Heart right ventricle (tissue), 16 donors: ENCODE measurements at regions not wholly inside any gene's neighbourhood (a gene's known extent, or its start where the extent isn't known, plus 50 kb on each side); places are given as distances from the start of the nearest gene placed in this dataset.
A peak's percentile ranks its signal among the peaks of the same experiment; 100 is the strongest.

Source experiments
- ATAC-seq, 8 donors: fragments of 200-7000 bp; cut with Tn5 transposase; one replicate each; pipeline ENCODE4 v1.9.1; 2020; ENCODE audit warnings: mild to moderate bottlenecking in 8 of 8, moderate library complexity in 8 of 8, moderate number of reproducible peaks in 1 of 8
- DNase-seq, 2 donors: peaks; one replicate each; pipeline ENCODE4 v3.0.0-alpha.2; 2020
- H3K27ac ChIP-seq, 10 donors: fragments of 200-600 bp; sonication (generic) in 2 of 10; one replicate each; pipeline versions ENCODE4 v1.5.0 to v1.8.0; 2020 to 2022; ENCODE audit warnings: mild to moderate bottlenecking in 3 of 10
- H3K27me3 ChIP-seq, 7 donors: fragments of 200-600 bp; one replicate each; pipeline ENCODE4 v1.8.0; 2021 to 2022; ENCODE audit warnings: mild to moderate bottlenecking in 2 of 7
- H3K36me3 ChIP-seq, 9 donors: fragments of 200-600 bp; sonication (generic) in 1 of 9; one replicate each; pipeline versions ENCODE4 v1.5.0 to v1.8.0; 2020 to 2022; ENCODE audit warnings: mild to moderate bottlenecking in 2 of 9
- H3K4me1 ChIP-seq, 9 donors: fragments of 200-600 bp; sonication (generic) in 1 of 9; one replicate each; pipeline versions ENCODE4 v1.5.0 to v1.8.0; 2020 to 2022; ENCODE audit warnings: mild to moderate bottlenecking in 4 of 9
- H3K4me3 ChIP-seq, 10 donors: fragments of 200-600 bp; sonication (generic) in 2 of 10; one replicate each; pipeline versions ENCODE4 v1.5.0 to v1.8.0; 2020 to 2022; ENCODE audit warnings: mild to moderate bottlenecking in 7 of 10, moderate library complexity in 2 of 10
- H3K9me3 ChIP-seq, 11 donors: fragments of 200-600 bp in 10 of 11; sonication (generic) in 2 of 11; one replicate each; pipeline versions ENCODE4 v1.5.0 to v1.8.0; 2013 to 2022; ENCODE audit warnings: mild to moderate bottlenecking in 2 of 11, control low read depth in 1 of 11, moderate library complexity in 1 of 11
- WGBS, 2 donors: extraction: QIAGEN DNeasy Blood & Tissue Kit; methylation state at CpG; one replicate each; pipeline ENCODE4 v1.1.7; 2013; ENCODE audit warnings: inconsistent platforms in 1 of 2; 5-methylcytosine and 5-hydroxymethylcytosine counted together
- intact Hi-C, 10 donors: fragments of 100-400 bp; cut with DNase I; formaldehyde crosslinking; loops; one replicate each; pipeline versions ENCODE4 v1.11.1 to v1.14.2; 2022
- TF ChIP-seq, protein P1 (sequence below), 9 donors: fragments of 200-600 bp; sonication (generic) in 2 of 9; IDR thresholded peaks; one replicate each; pipeline versions ENCODE4 v1.5.0 to v1.8.0; 2021 to 2022; ENCODE audit warnings: antibody characterized with exemption in 9 of 9, mild to moderate bottlenecking in 5 of 9, moderate library complexity in 1 of 9
- donor health status: Arrhythmogenic right ventricular cardiomyopathy.
- donor health status: ischemic (EF 13 %, LVEDD 7.1; RV severe dilation, severe dysfunction).
- donor health status: healthy with polysubstance abuse.
- donor health status: DM: no; HTN: yes; CAD: no.
- donor health status: DM: no; HTN: no; CAD: no.
- donor health status: ischemic (EF 25% LVEDD 6.9; RV normal size, moderate dysfunction).
- donor health status: ischemic (EF 25% LVEDD 5.7; RV mildly dilated, moderate dysfunction).
- donor health status: healthy.
- donor health status: DM: yes; HTN: yes; CAD: no.
- donor health status: Ischemic cardiomyopathy.
- donor health status: ischemic (EF 35%, LVEDD 5.7; RV mildly dilated, moderate dysfunction).
- donor health status: nonischemic (EF 11% LVEDD 7.7; RV severe dilation, severe dysfunction).
- donor health status: DM: yes; HTN: yes; CAD: no.
- donor health status: PGD.
- donor health status: ischemic (EF 29% LVEDD 5.4; RV normal size, mild dysfunction).
- donor health status: nonischemic (EF 23%, LVEDD 6.1; RV moderate dilation, normal function).

DNA sequence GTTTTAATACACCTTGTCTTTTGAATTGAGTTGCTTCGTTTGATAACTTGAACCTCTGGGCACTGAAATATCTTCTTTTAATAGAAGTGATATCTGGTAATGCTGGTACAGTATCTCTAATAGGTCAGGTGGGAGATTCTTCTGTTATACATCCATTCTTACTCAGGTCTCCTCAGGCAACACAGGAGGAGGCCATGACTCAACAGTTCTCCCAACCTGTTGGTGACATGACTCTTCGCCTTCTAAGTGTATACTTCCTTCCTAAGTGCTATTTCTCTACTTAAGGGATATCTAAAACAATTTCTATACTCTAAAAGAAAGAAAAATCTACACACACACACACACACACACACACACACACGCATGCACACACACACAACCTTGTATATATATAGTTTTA lies 509.1 kb downstream of the PCNX1 start:
- Histone ChIP-seq H3K27me3 (no peaks in the 10 kb centered on the region), H3K9me3 (no peaks in the 10 kb centered on the region), H3K4me3 (no peak overlapping the region), H3K4me1 (peaks cover 0 to 13% (median 0%) of the 10 kb centered on the region in 9 donors), H3K27ac (no peak overlapping the region), H3K36me3 (no peaks in the 10 kb centered on the region)
- WGBS, 2 donors: 96% methylated on average over 3 of the region's 3 CpGs
- ATAC-seq (no peak), DNase-seq (no peak)
- TF ChIP-seq, protein P1, sequence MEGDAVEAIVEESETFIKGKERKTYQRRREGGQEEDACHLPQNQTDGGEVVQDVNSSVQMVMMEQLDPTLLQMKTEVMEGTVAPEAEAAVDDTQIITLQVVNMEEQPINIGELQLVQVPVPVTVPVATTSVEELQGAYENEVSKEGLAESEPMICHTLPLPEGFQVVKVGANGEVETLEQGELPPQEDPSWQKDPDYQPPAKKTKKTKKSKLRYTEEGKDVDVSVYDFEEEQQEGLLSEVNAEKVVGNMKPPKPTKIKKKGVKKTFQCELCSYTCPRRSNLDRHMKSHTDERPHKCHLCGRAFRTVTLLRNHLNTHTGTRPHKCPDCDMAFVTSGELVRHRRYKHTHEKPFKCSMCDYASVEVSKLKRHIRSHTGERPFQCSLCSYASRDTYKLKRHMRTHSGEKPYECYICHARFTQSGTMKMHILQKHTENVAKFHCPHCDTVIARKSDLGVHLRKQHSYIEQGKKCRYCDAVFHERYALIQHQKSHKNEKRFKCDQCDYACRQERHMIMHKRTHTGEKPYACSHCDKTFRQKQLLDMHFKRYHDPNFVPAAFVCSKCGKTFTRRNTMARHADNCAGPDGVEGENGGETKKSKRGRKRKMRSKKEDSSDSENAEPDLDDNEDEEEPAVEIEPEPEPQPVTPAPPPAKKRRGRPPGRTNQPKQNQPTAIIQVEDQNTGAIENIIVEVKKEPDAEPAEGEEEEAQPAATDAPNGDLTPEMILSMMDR (IDR thresholded peaks at IDR 0.05): no peak
- intact Hi-C loops: no loop called here

DNA sequence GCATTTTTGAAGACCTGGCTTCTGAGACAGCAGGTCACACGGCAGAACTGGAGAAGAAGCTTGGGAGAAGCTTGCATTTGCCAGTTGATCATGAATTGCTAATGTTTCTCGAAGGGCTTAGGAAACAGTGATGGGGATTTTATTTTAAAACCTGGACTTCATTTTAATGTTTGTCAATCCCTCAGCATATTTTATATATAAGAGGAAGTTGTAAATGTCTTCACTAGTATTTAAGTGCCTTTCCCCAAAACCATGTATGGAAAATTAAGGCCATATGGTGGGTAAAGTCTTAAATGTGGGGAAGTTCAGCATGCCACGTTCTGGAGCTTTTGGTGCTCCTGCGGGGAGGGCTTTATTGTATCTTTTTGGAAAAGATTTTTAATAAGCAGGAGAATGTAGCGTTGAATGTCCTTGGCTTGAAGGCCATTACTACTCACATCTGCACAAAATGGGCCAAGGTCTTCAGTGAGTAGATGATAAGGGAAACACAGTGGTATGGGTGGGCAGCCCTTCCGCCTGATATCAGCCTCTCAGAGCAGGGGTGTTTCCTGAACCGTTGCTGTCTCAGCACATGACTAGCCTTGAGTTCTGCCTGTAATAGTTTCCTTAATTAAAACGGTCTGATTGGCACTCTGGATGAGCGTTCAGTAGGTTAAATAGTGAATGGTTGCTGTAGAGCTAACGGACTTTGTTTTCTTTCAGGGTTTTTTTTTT lies 511.4 kb downstream of the PCNX1 start:
- no peak for DNase-seq
- intact Hi-C loops: no loop called here
- Histone ChIP-seq H3K4me1 (peaks cover 0 to 6% (median 0%) of the 10 kb centered on the region in 9 donors), H3K4me3 (no peak overlapping the region), H3K9me3 (peaks cover 0 to 6% (median 0%) of the 10 kb centered on the region in 11 donors), H3K36me3 (no peaks in the 10 kb centered on the region), H3K27ac (no peak overlapping the region), H3K27me3 (no peaks in the 10 kb centered on the region)
- TF ChIP-seq, protein P1 (IDR thresholded peaks at IDR 0.05): no peak
- WGBS, 2 donors: 78 to 80% methylated on average over 10 of the region's 10 CpGs
- no peak for ATAC-seq

DNA sequence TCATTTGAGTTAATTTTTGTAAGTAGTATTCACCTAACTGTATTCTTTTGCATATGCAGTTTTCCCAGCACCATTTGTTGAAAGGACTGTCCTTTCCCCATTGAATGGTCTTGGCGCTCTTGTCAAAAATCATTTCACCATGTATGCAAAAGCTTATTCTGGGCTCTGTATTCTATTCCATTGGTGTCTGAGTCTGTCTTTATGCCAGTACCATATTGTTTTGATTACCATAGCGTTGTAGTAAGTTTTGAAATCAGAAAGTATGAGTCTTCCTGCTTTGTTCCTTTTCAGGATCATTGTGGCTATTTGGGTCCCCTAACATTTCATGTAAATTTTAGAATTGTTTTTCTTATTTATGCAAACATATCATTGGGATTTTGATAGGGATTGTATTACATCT lies 508.7 kb upstream of the RGS6 start:
- TF ChIP-seq, protein P1 (IDR thresholded peaks at IDR 0.05): no peak
- Histone ChIP-seq H3K4me3 (no peak overlapping the region), H3K9me3 (peaks cover 0 to 46% (median 22%) of the 10 kb centered on the region in 11 donors), H3K27me3 (no peaks in the 10 kb centered on the region), H3K27ac (no peak overlapping the region), H3K36me3 (peaks cover 0 to 15% (median 0%) of the 10 kb centered on the region in 9 donors), H3K4me1 (peaks cover 0 to 8% (median 0%) of the 10 kb centered on the region in 9 donors)
- intact Hi-C loops: no loop called here
- DNase-seq (no peak), ATAC-seq (no peak)
- 96 to 99% methylated on average over 2 of the region's 2 CpGs for WGBS, 2 donors

DNA sequence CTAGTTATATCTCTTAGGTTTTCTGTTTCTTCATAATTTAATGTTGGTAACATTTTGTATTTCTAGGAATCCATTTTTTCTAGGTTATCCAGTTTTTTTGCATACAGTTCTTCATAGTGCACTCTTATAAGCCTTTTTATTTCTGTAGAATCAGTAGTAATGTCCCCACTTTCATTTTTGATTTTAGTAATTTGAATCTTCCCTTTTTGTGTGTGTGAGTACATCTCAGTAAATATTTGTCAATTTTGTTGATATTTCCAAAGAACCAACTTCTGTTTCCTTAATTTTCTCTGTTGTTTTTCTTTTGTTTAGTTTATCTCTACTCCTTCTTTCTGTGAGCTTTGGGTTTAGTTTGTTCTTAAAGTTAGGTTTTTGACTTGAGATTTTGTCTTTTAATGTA lies 507.3 kb upstream of the RGS6 start:
- peaks cover 0 to 15% (median 0%) of the 10 kb centered on the region in 9 donors for H3K36me3 ChIP-seq
- DNase-seq: no peak
- H3K27ac ChIP-seq: peak overlapping the region in 1 of 10 donors; percentile 21
- peaks cover 0 to 3% (median 0%) of the 10 kb centered on the region in 9 donors for H3K4me1 ChIP-seq
- TF ChIP-seq, protein P1 (IDR thresholded peaks at IDR 0.05): no peak
- no peak for ATAC-seq
- H3K9me3 ChIP-seq: peaks cover 0 to 46% (median 22%) of the 10 kb centered on the region in 11 donors
- intact Hi-C loops: no loop called here
- no peak overlapping the region for H3K4me3 ChIP-seq
- no peaks in the 10 kb centered on the region for H3K27me3 ChIP-seq
